ENCODE measurements at regions not wholly inside any gene's neighbourhood (a gene's known extent, or its start where the extent isn't known, plus 50 kb on each side); places are given as distances from the start of the nearest gene placed in this dataset.

GRCh38 chr6:69584536-69584912 is 212.3 kb downstream of the LMBRD1 start:
- no peak overlapping the region for H3K27ac ChIP-seq (ENCODE audit: low read depth, low read length)
- TF ChIP-seq CTCF (IDR thresholded peaks at IDR 0.05; ENCODE audit: low read depth, low read length, poor library complexity, severe bottlenecking) (no peak), EZH2phosphoT487 (IDR thresholded peaks at IDR 0.05; ENCODE audit: borderline replicate concordance, low read length) (no peak)
- no peaks in the 10 kb centered on the region for H3F3A ChIP-seq (ENCODE audit: control insufficient read depth, insufficient read depth)
- 0 out of 2 replicates have a peak, but pooled peaks cover 2% of the 10 kb centered on the region for H3K27me3 ChIP-seq (ENCODE audit: control insufficient read depth, low read length)
- no peaks in the 10 kb centered on the region for H3K9me3 ChIP-seq (ENCODE audit: control insufficient read depth, insufficient read depth, low read length)
- no peaks in the 10 kb centered on the region for H4K20me1 ChIP-seq (ENCODE audit: control insufficient read depth, insufficient read depth, low read depth, low read length)
- H3K4me3 ChIP-seq (ENCODE audit: low read length) = no peak overlapping the region
- no peaks in the 10 kb centered on the region for H3K36me3 ChIP-seq (ENCODE audit: control insufficient read depth, low read length)
- no peaks in the 10 kb centered on the region for H3K9me2 ChIP-seq (replicated peaks; ENCODE audit: control insufficient read depth, low read length)
- no peak overlapping the region for H3K4me2 ChIP-seq (ENCODE audit: low read length)
- H3K79me2 ChIP-seq (ENCODE audit: control insufficient read depth, low read length) = no peaks in the 10 kb centered on the region
- peaks cover 4% of the 10 kb centered on the region; the same call in 1 of the 2 replicates for H3K4me1 ChIP-seq (ENCODE audit: control insufficient read depth, low read length)

- Histone ChIP-seq H3K79me2 (ENCODE audit: control insufficient read depth, low read length) (no peaks in the 10 kb centered on the region), H3K4me1 (ENCODE audit: control insufficient read depth, low read length) (peaks cover 4% of the 10 kb centered on the region; the same call in 1 of the 2 replicates), H3K4me3 (ENCODE audit: low read length) (no peak overlapping the region), H3K9me2 (replicated peaks; ENCODE audit: control insufficient read depth, low read length) (no peaks in the 10 kb centered on the region), H3K27ac (ENCODE audit: low read depth, low read length) (no peak overlapping the region), H3F3A (ENCODE audit: control insufficient read depth, insufficient read depth) (no peaks in the 10 kb centered on the region), H3K27me3 (ENCODE audit: control insufficient read depth, low read length) (0 out of 2 replicates have a peak, but pooled peaks cover 2% of the 10 kb centered on the region), H3K36me3 (ENCODE audit: control insufficient read depth, low read length) (no peaks in the 10 kb centered on the region), H3K9me3 (ENCODE audit: control insufficient read depth, insufficient read depth, low read length) (no peaks in the 10 kb centered on the region), H3K4me2 (ENCODE audit: low read length) (no peak overlapping the region), H4K20me1 (ENCODE audit: control insufficient read depth, insufficient read depth, low read depth, low read length) (no peaks in the 10 kb centered on the region)
- TF ChIP-seq CTCF (IDR thresholded peaks at IDR 0.05; ENCODE audit: low read depth, low read length, poor library complexity, severe bottlenecking) = no peak
- no peak for TF ChIP-seq EZH2phosphoT487 (IDR thresholded peaks at IDR 0.05; ENCODE audit: borderline replicate concordance, low read length)
Observed at GRCh38 chr6:69581581-69581980, 215.2 kb downstream of the LMBRD1 start.

- H3K4me1 ChIP-seq (ENCODE audit: control insufficient read depth, low read length) = peaks cover 4% of the 10 kb centered on the region; the same call in 1 of the 2 replicates
- 0 out of 2 replicates have a peak, but pooled peaks cover 2% of the 10 kb centered on the region for H3K27me3 ChIP-seq (ENCODE audit: control insufficient read depth, low read length)
- H4K20me1 ChIP-seq (ENCODE audit: control insufficient read depth, insufficient read depth, low read depth, low read length) = no peaks in the 10 kb centered on the region
- H3K9me3 ChIP-seq (ENCODE audit: control insufficient read depth, insufficient read depth, low read length) = no peaks in the 10 kb centered on the region
- no peak overlapping the region for H3K27ac ChIP-seq (ENCODE audit: low read depth, low read length)
- no peaks in the 10 kb centered on the region for H3K36me3 ChIP-seq (ENCODE audit: control insufficient read depth, low read length)
- TF ChIP-seq EZH2phosphoT487 (IDR thresholded peaks at IDR 0.05; ENCODE audit: borderline replicate concordance, low read length) (no peak), CTCF (IDR thresholded peaks at IDR 0.05; ENCODE audit: low read depth, low read length, poor library complexity, severe bottlenecking) (no peak)
- H3F3A ChIP-seq (ENCODE audit: control insufficient read depth, insufficient read depth) = no peaks in the 10 kb centered on the region
- no peak overlapping the region for H3K4me3 ChIP-seq (ENCODE audit: low read length)
- H3K9me2 ChIP-seq (replicated peaks; ENCODE audit: control insufficient read depth, low read length) = no peaks in the 10 kb centered on the region
- H3K4me2 ChIP-seq (ENCODE audit: low read length) = no peak overlapping the region
- H3K79me2 ChIP-seq (ENCODE audit: control insufficient read depth, low read length) = no peaks in the 10 kb centered on the region
Observed at GRCh38 chr6:69580706-69581105, 216.1 kb downstream of the LMBRD1 start.
